ENCODE measurements at regions not wholly inside any gene's neighbourhood (a gene's known extent, or its start where the extent isn't known, plus 50 kb on each side); places are given as distances from the start of the nearest gene placed in this dataset.

DNA sequence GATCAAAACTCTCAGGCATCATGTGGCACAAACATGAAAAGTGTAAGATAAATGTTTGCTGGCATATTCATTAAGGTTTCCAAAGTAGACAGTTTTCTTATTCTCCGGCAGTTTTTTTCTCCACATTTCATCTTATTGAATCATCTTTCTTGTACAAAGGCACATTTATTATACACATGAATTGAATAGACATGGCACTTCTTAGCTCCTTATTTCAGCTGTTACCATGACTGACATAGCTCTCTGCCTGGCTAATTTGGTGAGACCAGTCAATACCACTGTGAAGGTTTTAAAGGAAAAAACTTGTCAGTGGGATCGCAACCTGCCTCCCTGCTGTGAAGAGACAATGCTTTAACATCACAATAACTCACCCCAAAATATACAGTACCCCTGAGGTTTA is 285.0 kb upstream of the PCDH20 start:
- TF ChIP-seq POLR2AphosphoS5 (IDR thresholded peaks at IDR 0.05): no peak
- TF ChIP-seq, protein P1, sequence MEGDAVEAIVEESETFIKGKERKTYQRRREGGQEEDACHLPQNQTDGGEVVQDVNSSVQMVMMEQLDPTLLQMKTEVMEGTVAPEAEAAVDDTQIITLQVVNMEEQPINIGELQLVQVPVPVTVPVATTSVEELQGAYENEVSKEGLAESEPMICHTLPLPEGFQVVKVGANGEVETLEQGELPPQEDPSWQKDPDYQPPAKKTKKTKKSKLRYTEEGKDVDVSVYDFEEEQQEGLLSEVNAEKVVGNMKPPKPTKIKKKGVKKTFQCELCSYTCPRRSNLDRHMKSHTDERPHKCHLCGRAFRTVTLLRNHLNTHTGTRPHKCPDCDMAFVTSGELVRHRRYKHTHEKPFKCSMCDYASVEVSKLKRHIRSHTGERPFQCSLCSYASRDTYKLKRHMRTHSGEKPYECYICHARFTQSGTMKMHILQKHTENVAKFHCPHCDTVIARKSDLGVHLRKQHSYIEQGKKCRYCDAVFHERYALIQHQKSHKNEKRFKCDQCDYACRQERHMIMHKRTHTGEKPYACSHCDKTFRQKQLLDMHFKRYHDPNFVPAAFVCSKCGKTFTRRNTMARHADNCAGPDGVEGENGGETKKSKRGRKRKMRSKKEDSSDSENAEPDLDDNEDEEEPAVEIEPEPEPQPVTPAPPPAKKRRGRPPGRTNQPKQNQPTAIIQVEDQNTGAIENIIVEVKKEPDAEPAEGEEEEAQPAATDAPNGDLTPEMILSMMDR (IDR thresholded peaks at IDR 0.05): no peak
- TF ChIP-seq POLR2A (IDR thresholded peaks at IDR 0.05): no peak

Data from gastroesophageal sphincter (tissue), 3 donors.